HEK293 (cell line): ENCODE measurements at regions not wholly inside any gene's neighbourhood (a gene's known extent, or its start where the extent isn't known, plus 50 kb on each side); places are given as distances from the start of the nearest gene placed in this dataset.

Experiments
- CTCF ChIA-PET: fragments of 350-600 bp; formaldehyde crosslinking; extraction: SDS; loops from one replicate; lab custom pipeline; 2021; ENCODE audit warnings: antibody characterized with exemption; lab: Yijun Ruan, JAX
- POLR2A ChIA-PET: fragments of 300-600 bp; formaldehyde crosslinking; extraction: SDS; loops from one replicate; lab custom pipeline; 2020; ENCODE audit warnings: antibody characterized with exemption, inconsistent platforms; lab: Yijun Ruan, JAX
- H3K27ac ChIP-seq: fragments of 200-500 bp; sonication (Bioruptor generic); 2 replicates; pipeline ENCODE4 v1.5.1; 2014; ENCODE audit warnings: low read depth, low read length, control low read depth, inconsistent platforms; ENCODE audit errors: extremely low read depth
- H3K36me3 ChIP-seq, 2 experiments: fragments of 200-500 bp in 1 of 2; sonication (Bioruptor generic) in 1 of 2; 1 replicate in 1 of 2; 2 replicates in 1 of 2; pipeline ENCODE4 v1.5.1; 2014 to 2017; ENCODE audit warnings: inconsistent platforms in 2 of 2, low read length in 2 of 2; ENCODE audit not compliant: control insufficient read depth in 2 of 2, insufficient read depth in 1 of 2
- H3K4me1 ChIP-seq: fragments of 200-500 bp; sonication (Bioruptor generic); 2 replicates; pipeline ENCODE4 v1.5.1; 2014; ENCODE audit warnings: mild to moderate bottlenecking, low read length, inconsistent platforms; ENCODE audit not compliant: control insufficient read depth, insufficient read depth
- H3K4me3 ChIP-seq: 2 replicates; pipeline ENCODE4 v1.5.1; 2011; ENCODE audit warnings: low read depth, mild to moderate bottlenecking, control low read depth, low read length, moderate library complexity
- H3K9me3 ChIP-seq: fragments of 200-500 bp; sonication (Bioruptor generic); 2 replicates; pipeline ENCODE4 v1.5.1; 2014; ENCODE audit warnings: low read depth, low read length, inconsistent platforms; ENCODE audit not compliant: control insufficient read depth, insufficient read depth
- BCL11B ChIP-seq: fragments of 450-650 bp; formaldehyde crosslinking; IDR thresholded peaks from 2 replicates; pipeline ENCODE4 v1.5.1; 2016; ENCODE audit warnings: low read depth, missing biosample characterization, missing genetic modification characterization
- GLIS2 ChIP-seq: fragments of 450-650 bp; formaldehyde crosslinking; IDR thresholded peaks from 2 replicates; pipeline ENCODE4 v1.5.1; 2016; ENCODE audit warnings: missing biosample characterization, missing genetic modification characterization
- RBAK ChIP-seq: fragments of 450-650 bp; formaldehyde crosslinking; IDR thresholded peaks from 2 replicates; pipeline ENCODE4 v1.5.1; 2016; ENCODE audit warnings: missing biosample characterization, missing genetic modification characterization
- SCRT2 ChIP-seq: fragments of 450-650 bp; formaldehyde crosslinking; IDR thresholded peaks from 2 replicates; pipeline ENCODE4 v1.5.1; 2016; ENCODE audit warnings: missing biosample characterization, missing genetic modification characterization
- ZFHX2 ChIP-seq: fragments of 450-650 bp; formaldehyde crosslinking; conservative IDR thresholded peaks from 2 replicates; pipeline ENCODE4 v1.5.1; 2016; ENCODE audit warnings: missing biosample characterization, missing genetic modification characterization
- ZNF324 ChIP-seq: fragments of 450-650 bp; formaldehyde crosslinking; IDR thresholded peaks from 2 replicates; pipeline ENCODE4 v1.5.1; 2016; ENCODE audit warnings: missing biosample characterization, missing genetic modification characterization
- ZNF354C ChIP-seq: fragments of 450-650 bp; formaldehyde crosslinking; IDR thresholded peaks from 2 replicates; pipeline ENCODE4 v1.5.1; 2016; ENCODE audit warnings: missing biosample characterization, missing genetic modification characterization, low read depth, borderline replicate concordance
- ZNF37A ChIP-seq: fragments of 450-650 bp; IDR thresholded peaks from 2 replicates; pipeline ENCODE4 v1.5.1; 2018; ENCODE audit warnings: missing biosample characterization, missing genetic modification characterization
- ZNF433 ChIP-seq: fragments of 450-650 bp; formaldehyde crosslinking; IDR thresholded peaks from 2 replicates; pipeline ENCODE4 v1.5.1; 2016; ENCODE audit warnings: missing biosample characterization, missing genetic modification characterization, low read depth
- ZNF510 ChIP-seq: fragments of 450-650 bp; formaldehyde crosslinking; IDR thresholded peaks from 2 replicates; pipeline ENCODE4 v1.5.1; 2018; ENCODE audit warnings: mild to moderate bottlenecking, missing genetic modification characterization, missing biosample characterization; ENCODE audit not compliant: insufficient replicate concordance
- ZNF544 ChIP-seq: fragments of 450-650 bp; formaldehyde crosslinking; IDR thresholded peaks from 2 replicates; pipeline ENCODE4 v1.5.0; 2017; ENCODE audit warnings: missing biosample characterization, missing genetic modification characterization
- ZNF560 ChIP-seq: fragments of 450-650 bp; formaldehyde crosslinking; IDR thresholded peaks from 2 replicates; pipeline ENCODE4 v1.5.1; 2017; ENCODE audit warnings: missing biosample characterization, missing genetic modification characterization, borderline replicate concordance
- ZNF585B ChIP-seq: fragments of 450-650 bp; formaldehyde crosslinking; IDR thresholded peaks from 2 replicates; pipeline ENCODE4 v1.5.1; 2016; ENCODE audit warnings: missing biosample characterization, missing genetic modification characterization
- ZNF654 ChIP-seq: fragments of 450-650 bp; formaldehyde crosslinking; IDR thresholded peaks from 2 replicates; pipeline ENCODE4 v1.5.1; 2016; ENCODE audit warnings: low read depth, missing biosample characterization, missing genetic modification characterization
- ZNF670 ChIP-seq: fragments of 450-650 bp; formaldehyde crosslinking; IDR thresholded peaks from 2 replicates; pipeline ENCODE4 v1.5.1; 2016; ENCODE audit warnings: missing biosample characterization, missing genetic modification characterization, low read depth
- ZNF677 ChIP-seq: fragments of 450-650 bp; IDR thresholded peaks from 2 replicates; pipeline ENCODE4 v1.5.0; 2018; ENCODE audit warnings: missing biosample characterization, mild to moderate bottlenecking, missing genetic modification characterization, moderate library complexity
- ZSCAN30 ChIP-seq: fragments of 450-650 bp; IDR thresholded peaks from 2 replicates; pipeline ENCODE4 v1.5.1; 2018; ENCODE audit warnings: missing biosample characterization, mild to moderate bottlenecking, missing genetic modification characterization, moderate library complexity
- TF ChIP-seq, protein P1 (sequence below): fragments of 450-650 bp; formaldehyde crosslinking; IDR thresholded peaks from 2 replicates; pipeline ENCODE4 v1.5.1; 2017; ENCODE audit warnings: missing biosample characterization, mild to moderate bottlenecking, missing genetic modification characterization, moderate library complexity
- TF ChIP-seq, protein P2 (sequence below): sonication (generic); formaldehyde crosslinking; IDR thresholded peaks from 2 replicates; pipeline ENCODE4 v1.8.1; 2022; ENCODE audit warnings: mild to moderate bottlenecking, moderate library complexity, missing genetic modification reagents
- TF ChIP-seq, protein P3 (sequence below): fragments of 450-650 bp; formaldehyde crosslinking; IDR thresholded peaks from 2 replicates; pipeline ENCODE4 v1.5.1; 2017; ENCODE audit warnings: missing biosample characterization, missing genetic modification characterization

DNA sequence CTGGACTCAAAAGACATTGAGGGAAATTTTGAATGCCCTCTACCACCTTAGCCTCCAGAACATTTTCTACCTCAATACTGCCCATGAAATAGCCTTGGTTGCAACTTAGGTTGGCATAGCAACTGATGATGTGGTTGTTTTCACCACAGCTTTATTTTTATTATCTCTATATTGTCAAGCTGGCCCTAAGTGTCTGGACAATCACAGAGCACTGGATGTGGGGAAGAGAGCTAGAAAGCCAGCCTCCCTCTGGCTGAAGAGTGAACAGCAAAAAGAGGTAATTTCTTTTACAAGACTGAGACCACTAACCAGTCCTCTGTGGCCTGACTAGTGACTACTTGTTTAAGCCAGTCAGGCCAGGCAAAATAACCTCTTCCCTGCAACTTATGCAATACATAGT is 159.6 kb downstream of the HS3ST2 start:
- CTCF ChIA-PET = no interaction called here
- Histone ChIP-seq H3K9me3 (no peaks in the 10 kb centered on the region), H3K36me3 (no peaks in the 10 kb centered on the region), H3K4me1 (no peaks in the 10 kb centered on the region), H3K4me3 (no peak overlapping the region), H3K27ac (no peak overlapping the region)
- no peak for TF ChIP-seq ZNF585B (tag by site-specific recombination)
- no peak for TF ChIP-seq ZNF37A (tag by site-specific recombination)
- no peak for TF ChIP-seq ZFHX2 (tag by site-specific recombination)
- no peak for TF ChIP-seq ZNF324
- TF ChIP-seq ZNF654 (tag by site-specific recombination) = no peak
- no peak for TF ChIP-seq RBAK (tag by site-specific recombination)
- no peak for TF ChIP-seq ZNF544 (tag by site-specific recombination)
- TF ChIP-seq ZNF560 (tag by site-specific recombination) = no peak
- TF ChIP-seq ZNF510 (tag by site-specific recombination) = no peak
- TF ChIP-seq, all 188 proteins: peak for 0
- POLR2A ChIA-PET = no interaction called here

DNA sequence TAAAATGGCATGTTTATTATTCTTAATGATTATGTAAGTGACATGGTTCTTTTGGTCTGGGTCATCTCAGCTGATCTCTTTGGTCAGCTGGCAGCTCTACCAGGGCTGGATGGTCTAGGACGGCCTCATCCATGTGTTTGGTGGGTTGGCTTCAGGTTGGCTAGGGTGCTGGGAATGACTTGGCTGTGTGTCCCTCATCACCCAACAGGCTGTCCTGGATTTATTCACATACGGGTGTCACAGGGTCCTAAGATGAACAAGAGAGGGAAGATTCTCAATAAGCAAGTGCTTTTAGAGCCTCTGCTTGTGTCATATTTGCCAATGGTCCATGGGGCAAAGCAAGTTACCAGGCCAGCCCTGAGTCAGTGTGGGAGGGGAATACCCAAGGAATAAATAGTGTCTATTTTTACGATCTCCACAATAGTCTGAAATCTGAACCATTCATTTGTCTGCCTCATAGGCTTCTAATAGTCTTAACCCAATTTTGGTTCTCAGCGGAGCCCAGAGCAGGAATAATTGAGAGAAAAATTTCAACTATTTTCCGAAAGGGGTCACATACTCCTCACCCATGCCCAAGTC is 157.5 kb downstream of the HS3ST2 start:
- H3K4me1 ChIP-seq = no peaks in the 10 kb centered on the region
- H3K27ac ChIP-seq = no peak overlapping the region
- CTCF ChIA-PET = interaction anchor here (0.6 kb wide), 1 partner anchor 1536 kb away, joined by 4 read pairs; no protein-coding TSS in a partner anchor
- H3K36me3 ChIP-seq = no peaks in the 10 kb centered on the region
- TF ChIP-seq BCL11B (tag by site-specific recombination) (no peak), GLIS2 (no peak), ZSCAN30 (tag by site-specific recombination) (no peak), ZNF433 (tag by site-specific recombination) (no peak), SCRT2 (tag by site-specific recombination) (no peak), ZNF560 (tag by site-specific recombination) (no peak), ZNF544 (tag by site-specific recombination) (no peak), ZNF670 (no peak), ZNF677 (tag by site-specific recombination) (no peak), ZNF354C (tag by site-specific recombination) (no peak)
- TF ChIP-seq, protein P1, sequence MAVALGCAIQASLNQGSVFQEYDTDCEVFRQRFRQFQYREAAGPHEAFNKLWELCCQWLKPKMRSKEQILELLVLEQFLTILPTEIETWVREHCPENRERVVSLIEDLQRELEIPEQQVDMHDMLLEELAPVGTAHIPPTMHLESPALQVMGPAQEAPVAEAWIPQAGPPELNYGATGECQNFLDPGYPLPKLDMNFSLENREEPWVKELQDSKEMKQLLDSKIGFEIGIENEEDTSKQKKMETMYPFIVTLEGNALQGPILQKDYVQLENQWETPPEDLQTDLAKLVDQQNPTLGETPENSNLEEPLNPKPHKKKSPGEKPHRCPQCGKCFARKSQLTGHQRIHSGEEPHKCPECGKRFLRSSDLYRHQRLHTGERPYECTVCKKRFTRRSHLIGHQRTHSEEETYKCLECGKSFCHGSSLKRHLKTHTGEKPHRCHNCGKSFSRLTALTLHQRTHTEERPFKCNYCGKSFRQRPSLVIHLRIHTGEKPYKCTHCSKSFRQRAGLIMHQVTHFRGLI (tag by site-specific recombination) = no peak
- TF ChIP-seq, protein P2, sequence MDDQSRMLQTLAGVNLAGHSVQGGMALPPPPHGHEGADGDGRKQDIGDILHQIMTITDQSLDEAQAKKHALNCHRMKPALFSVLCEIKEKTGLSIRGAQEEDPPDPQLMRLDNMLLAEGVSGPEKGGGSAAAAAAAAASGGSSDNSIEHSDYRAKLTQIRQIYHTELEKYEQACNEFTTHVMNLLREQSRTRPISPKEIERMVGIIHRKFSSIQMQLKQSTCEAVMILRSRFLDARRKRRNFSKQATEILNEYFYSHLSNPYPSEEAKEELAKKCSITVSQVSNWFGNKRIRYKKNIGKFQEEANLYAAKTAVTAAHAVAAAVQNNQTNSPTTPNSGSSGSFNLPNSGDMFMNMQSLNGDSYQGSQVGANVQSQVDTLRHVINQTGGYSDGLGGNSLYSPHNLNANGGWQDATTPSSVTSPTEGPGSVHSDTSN (CRISPR knock-in tag) = no peak
- TF ChIP-seq, protein P3, sequence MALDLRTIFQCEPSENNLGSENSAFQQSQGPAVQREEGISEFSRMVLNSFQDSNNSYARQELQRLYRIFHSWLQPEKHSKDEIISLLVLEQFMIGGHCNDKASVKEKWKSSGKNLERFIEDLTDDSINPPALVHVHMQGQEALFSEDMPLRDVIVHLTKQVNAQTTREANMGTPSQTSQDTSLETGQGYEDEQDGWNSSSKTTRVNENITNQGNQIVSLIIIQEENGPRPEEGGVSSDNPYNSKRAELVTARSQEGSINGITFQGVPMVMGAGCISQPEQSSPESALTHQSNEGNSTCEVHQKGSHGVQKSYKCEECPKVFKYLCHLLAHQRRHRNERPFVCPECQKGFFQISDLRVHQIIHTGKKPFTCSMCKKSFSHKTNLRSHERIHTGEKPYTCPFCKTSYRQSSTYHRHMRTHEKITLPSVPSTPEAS (tag by site-specific recombination) = no peak
- POLR2A ChIA-PET = no interaction called here
- H3K4me3 ChIP-seq = no peak overlapping the region
- H3K9me3 ChIP-seq = no peaks in the 10 kb centered on the region
